HEK293T (cell line): ENCODE measurements at regions not wholly inside any gene's neighbourhood (a gene's known extent, or its start where the extent isn't known, plus 50 kb on each side); places are given as distances from the start of the nearest gene placed in this dataset.

Experiments
- FOXA1 ChIP-seq: fragments of 450-650 bp; IDR thresholded peaks from 2 replicates; pipeline ENCODE4 v1.6.1; 2016; ENCODE audit warnings: mild to moderate bottlenecking
- FOXK2 ChIP-seq: fragments of 450-650 bp; IDR thresholded peaks from 2 replicates; pipeline ENCODE4 v1.6.1; 2016; ENCODE audit warnings: mild to moderate bottlenecking
- L3MBTL2 ChIP-seq: fragments of 450-650 bp; conservative IDR thresholded peaks from 2 replicates; pipeline ENCODE4 v1.6.1; 2016; ENCODE audit warnings: mild to moderate bottlenecking
- TARDBP ChIP-seq: fragments of 450-650 bp; IDR thresholded peaks from 2 replicates; pipeline ENCODE4 v1.6.1; 2016

DNA sequence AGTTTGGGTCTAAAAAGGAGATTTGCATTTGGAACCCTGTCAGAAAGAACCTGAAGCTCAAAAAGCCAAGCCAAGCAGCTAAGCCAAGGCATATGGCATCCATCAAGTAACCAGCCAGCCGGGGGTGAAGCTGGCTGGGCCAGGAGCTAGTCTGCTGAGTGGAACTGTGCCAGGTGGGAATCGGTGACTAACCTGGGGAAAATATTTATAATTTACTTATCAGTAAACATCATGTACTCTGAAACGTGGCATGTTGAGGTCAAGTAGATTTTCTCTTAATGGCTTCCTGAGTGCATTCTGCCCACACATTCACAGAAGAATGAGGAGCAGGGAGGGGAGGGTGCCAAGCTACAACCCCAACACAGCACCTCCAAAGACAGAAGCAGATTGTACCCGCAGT is 70.5 kb upstream of the SESN3 start:
- TF ChIP-seq L3MBTL2 (no peak), TARDBP (no peak), FOXK2 (no peak), FOXA1 (no peak)
